ENCODE measurements at regions not wholly inside any gene's neighbourhood (a gene's known extent, or its start where the extent isn't known, plus 50 kb on each side); places are given as distances from the start of the nearest gene placed in this dataset.

DNA sequence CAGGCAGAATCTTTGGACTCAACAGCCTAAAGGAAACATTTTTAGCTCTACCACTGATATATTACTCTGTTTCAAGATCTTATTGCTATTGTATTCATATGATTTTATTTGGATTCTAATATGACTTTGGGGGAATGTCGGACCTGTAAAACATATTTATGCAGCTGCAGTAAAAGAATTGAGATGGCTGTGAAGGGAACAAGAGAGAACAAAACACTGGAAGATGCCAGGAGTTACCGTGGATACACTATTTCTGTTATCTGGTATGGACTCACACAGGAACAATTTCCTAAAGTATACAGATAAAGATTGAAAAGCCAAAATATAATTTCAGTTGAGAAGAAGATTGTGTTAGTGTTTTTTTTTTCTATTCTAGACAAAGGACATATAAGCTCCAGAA, 113.0 kb upstream of the DCLK2 start:
- no peak for DNase-seq (ENCODE audit: low spot score, unreplicated experiment)

DNA sequence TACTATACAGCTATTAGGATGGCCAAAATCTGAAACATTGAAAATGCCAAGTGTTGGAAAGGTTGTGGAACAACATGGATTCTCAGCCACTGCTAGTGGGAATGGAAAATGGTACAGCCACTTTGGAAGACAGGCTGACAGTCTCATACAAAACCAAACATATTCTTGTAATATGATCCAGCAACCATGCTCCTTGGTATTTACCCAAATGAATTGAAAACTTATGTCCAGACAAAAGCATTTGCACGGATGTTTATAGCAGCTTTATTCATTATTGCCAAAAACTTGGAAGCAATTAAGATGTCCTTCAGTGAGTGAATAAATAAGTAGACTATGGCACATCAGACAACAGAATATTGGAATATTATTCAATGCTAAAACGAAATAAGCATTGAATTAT, 105.8 kb upstream of the DCLK2 start:
- Mint-ChIP-seq H3K4me1 (ENCODE audit: low read depth) (no peaks in the 10 kb centered on the region), H3K36me3 (ENCODE audit: insufficient read depth) (no peaks in the 10 kb centered on the region), H3K4me3 (ENCODE audit: low read depth) (no peak overlapping the region), H3K27ac (no peak overlapping the region), H3K9me3 (ENCODE audit: low read depth) (no peaks in the 10 kb centered on the region), H3K27me3 (no peaks in the 10 kb centered on the region)
- DNase-seq (ENCODE audit: low spot score, unreplicated experiment): no peak
- TF ChIP-seq, protein P1, sequence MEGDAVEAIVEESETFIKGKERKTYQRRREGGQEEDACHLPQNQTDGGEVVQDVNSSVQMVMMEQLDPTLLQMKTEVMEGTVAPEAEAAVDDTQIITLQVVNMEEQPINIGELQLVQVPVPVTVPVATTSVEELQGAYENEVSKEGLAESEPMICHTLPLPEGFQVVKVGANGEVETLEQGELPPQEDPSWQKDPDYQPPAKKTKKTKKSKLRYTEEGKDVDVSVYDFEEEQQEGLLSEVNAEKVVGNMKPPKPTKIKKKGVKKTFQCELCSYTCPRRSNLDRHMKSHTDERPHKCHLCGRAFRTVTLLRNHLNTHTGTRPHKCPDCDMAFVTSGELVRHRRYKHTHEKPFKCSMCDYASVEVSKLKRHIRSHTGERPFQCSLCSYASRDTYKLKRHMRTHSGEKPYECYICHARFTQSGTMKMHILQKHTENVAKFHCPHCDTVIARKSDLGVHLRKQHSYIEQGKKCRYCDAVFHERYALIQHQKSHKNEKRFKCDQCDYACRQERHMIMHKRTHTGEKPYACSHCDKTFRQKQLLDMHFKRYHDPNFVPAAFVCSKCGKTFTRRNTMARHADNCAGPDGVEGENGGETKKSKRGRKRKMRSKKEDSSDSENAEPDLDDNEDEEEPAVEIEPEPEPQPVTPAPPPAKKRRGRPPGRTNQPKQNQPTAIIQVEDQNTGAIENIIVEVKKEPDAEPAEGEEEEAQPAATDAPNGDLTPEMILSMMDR (IDR thresholded peaks at IDR 0.05; ENCODE audit: unreplicated experiment): no peak

More for the DNA sequence above, 113.0 kb upstream of the DCLK2 start:
- TF ChIP-seq, protein P1 (IDR thresholded peaks at IDR 0.05; ENCODE audit: unreplicated experiment): no peak
- peaks cover 4% of the 10 kb centered on the region for H3K4me1 Mint-ChIP-seq (ENCODE audit: low read depth)
- H3K4me3 Mint-ChIP-seq (ENCODE audit: low read depth): no peak overlapping the region
- no peaks in the 10 kb centered on the region for H3K9me3 Mint-ChIP-seq (ENCODE audit: low read depth)
- H3K36me3 Mint-ChIP-seq (ENCODE audit: insufficient read depth): no peaks in the 10 kb centered on the region
- no peak overlapping the region for H3K27ac Mint-ChIP-seq
- H3K27me3 Mint-ChIP-seq: no peaks in the 10 kb centered on the region

DNA sequence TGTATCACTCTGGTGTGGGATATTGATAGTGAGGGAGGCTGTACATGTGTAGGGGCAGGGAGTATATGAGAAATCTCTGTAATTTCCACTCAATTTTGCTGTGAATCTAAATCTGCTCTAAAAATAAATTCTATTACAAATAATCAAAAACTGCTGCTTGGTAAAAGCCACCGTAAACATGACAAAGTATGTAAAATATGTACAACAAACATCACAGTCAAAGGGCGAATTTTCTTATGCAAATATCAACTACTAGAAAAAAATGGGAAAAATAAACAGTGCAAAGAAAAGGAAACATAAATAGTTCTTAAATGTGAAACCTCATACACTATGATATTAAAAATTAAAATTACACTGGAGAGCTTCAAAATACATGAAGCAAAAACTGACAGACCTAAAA, 105.1 kb upstream of the DCLK2 start:
- Mint-ChIP-seq H3K4me3 (ENCODE audit: low read depth) (no peak overlapping the region), H3K9me3 (ENCODE audit: low read depth) (no peaks in the 10 kb centered on the region), H3K27ac (no peak overlapping the region), H3K4me1 (ENCODE audit: low read depth) (no peaks in the 10 kb centered on the region), H3K36me3 (ENCODE audit: insufficient read depth) (no peaks in the 10 kb centered on the region), H3K27me3 (no peaks in the 10 kb centered on the region)
- DNase-seq (ENCODE audit: low spot score, unreplicated experiment): no peak
- TF ChIP-seq, protein P1 (IDR thresholded peaks at IDR 0.05; ENCODE audit: unreplicated experiment): no peak

DNA sequence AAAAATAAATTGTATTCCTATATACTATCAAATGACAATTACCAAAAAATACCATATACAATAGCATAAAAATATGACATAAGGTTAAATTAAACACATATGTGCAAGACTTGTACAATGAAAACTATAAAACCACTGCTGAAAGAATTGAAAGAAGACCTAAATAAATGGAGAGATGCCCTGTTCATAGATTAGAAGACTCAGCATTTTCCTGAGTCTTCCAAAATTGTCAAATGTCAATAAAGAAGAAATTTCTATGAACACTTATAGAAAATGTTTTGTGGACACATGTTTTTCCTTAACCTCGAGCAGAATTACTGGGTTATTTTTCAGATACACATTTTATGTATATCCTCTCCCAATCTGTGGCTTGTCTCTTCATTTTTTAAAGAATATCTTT, 103.1 kb upstream of the DCLK2 start:
- Mint-ChIP-seq H3K4me1 (ENCODE audit: low read depth) (no peaks in the 10 kb centered on the region), H3K27me3 (no peaks in the 10 kb centered on the region), H3K4me3 (ENCODE audit: low read depth) (no peak overlapping the region), H3K27ac (no peak overlapping the region), H3K36me3 (ENCODE audit: insufficient read depth) (no peaks in the 10 kb centered on the region), H3K9me3 (ENCODE audit: low read depth) (no peaks in the 10 kb centered on the region)
- TF ChIP-seq, protein P1 (IDR thresholded peaks at IDR 0.05; ENCODE audit: unreplicated experiment): no peak
- DNase-seq (ENCODE audit: low spot score, unreplicated experiment): no peak

DNA sequence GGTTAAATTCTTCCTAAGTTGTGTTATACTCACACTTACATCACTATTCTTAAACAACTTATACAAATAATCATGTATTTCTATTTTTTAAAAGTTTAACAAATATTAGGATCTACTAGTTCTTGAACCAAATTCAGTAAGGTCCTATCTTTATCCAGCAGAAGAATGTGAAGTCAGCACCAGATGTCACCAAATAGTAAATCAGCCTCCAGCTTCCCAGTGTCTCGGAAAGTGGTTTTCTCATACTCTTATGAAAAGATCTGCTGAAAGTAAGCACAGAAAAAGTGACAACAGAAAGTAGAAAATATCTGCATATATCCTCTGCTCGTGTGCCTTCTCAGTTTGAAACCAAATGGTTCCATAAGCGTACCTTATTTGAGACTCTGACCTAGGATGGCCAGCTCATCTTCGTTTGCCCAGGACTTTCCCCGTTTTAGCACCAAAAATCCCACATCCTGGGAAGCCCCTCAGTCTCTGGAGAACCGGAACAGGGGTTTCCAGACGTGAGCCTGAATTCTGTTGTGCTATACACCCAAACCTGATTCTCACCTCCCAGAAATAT, 98.0 kb upstream of the DCLK2 start:
- Mint-ChIP-seq H3K27me3 (no peaks in the 10 kb centered on the region), H3K36me3 (ENCODE audit: insufficient read depth) (no peaks in the 10 kb centered on the region), H3K27ac (no peak overlapping the region), H3K4me3 (ENCODE audit: low read depth) (no peak overlapping the region), H3K4me1 (ENCODE audit: low read depth) (peaks cover 2% of the 10 kb centered on the region), H3K9me3 (ENCODE audit: low read depth) (no peaks in the 10 kb centered on the region)
- no peak for DNase-seq (ENCODE audit: low spot score, unreplicated experiment)
- TF ChIP-seq, protein P1 (IDR thresholded peaks at IDR 0.05; ENCODE audit: unreplicated experiment): no peak
